HFF-Myc (cell line): ENCODE measurements at regions not wholly inside any gene's neighbourhood (a gene's known extent, or its start where the extent isn't known, plus 50 kb on each side); places are given as distances from the start of the nearest gene placed in this dataset.

Experiments used
- DNase-seq: peaks from one replicate; pipeline ENCODE4 v3.0.0-alpha.2; 2011; ENCODE audit warnings: low read depth; ENCODE audit errors: extremely low read depth
- H3K4me3 ChIP-seq: replicated peaks from 2 replicates; pipeline ENCODE4 v1.5.1; 2011; ENCODE audit warnings: low read depth, mild to moderate bottlenecking, control low read depth, low read length
- TF ChIP-seq, protein P1 (sequence below): IDR thresholded peaks from 2 replicates; pipeline ENCODE4 v1.5.1; 2012; ENCODE audit warnings: mild to moderate bottlenecking, low read depth, low read length, control low read depth; ENCODE audit errors: missing control alignments

DNA sequence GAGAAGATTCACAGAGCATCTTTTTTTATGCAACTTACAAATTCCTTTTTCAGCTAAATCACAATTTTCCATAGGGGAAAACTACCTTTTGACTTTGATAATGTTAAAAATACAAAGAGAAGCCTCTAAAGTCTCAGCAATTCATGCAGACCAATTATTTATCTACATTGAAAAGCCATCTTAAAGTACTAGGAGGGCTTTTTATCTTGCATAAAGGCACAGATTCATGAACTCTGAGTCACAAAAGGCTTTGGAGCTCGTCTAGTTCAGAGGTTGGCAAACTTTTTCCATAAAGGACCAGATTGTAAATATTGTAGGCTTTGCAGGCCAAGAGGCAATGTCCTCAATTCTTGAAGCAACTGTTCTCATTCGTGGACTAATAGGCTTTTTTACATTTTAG lies 210.4 kb upstream of the HDX start:
- no peak overlapping the region for H3K4me3 ChIP-seq
- no peak for DNase-seq
- TF ChIP-seq, protein P1, sequence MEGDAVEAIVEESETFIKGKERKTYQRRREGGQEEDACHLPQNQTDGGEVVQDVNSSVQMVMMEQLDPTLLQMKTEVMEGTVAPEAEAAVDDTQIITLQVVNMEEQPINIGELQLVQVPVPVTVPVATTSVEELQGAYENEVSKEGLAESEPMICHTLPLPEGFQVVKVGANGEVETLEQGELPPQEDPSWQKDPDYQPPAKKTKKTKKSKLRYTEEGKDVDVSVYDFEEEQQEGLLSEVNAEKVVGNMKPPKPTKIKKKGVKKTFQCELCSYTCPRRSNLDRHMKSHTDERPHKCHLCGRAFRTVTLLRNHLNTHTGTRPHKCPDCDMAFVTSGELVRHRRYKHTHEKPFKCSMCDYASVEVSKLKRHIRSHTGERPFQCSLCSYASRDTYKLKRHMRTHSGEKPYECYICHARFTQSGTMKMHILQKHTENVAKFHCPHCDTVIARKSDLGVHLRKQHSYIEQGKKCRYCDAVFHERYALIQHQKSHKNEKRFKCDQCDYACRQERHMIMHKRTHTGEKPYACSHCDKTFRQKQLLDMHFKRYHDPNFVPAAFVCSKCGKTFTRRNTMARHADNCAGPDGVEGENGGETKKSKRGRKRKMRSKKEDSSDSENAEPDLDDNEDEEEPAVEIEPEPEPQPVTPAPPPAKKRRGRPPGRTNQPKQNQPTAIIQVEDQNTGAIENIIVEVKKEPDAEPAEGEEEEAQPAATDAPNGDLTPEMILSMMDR: no peak

DNA sequence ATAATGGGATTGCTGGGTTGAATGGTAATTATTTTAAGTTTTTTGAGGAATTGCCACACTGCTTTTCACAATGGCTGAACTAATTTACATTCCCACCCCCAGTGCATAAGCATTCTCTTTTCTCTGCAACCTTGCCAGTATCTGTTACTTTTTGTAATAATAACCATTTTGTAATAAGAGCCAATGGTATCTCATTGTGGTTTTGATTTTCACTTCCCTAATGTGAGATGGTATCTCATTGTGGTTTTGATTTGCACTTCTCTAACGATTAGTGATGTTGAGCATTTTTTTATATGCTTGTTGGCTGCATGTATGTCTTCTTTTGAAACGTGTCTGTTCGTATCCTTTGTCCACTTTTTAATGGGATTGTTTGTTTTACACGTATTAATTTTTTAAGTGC lies 213.1 kb upstream of the HDX start:
- TF ChIP-seq, protein P1: no peak
- no peak for DNase-seq
- no peak overlapping the region for H3K4me3 ChIP-seq

DNA sequence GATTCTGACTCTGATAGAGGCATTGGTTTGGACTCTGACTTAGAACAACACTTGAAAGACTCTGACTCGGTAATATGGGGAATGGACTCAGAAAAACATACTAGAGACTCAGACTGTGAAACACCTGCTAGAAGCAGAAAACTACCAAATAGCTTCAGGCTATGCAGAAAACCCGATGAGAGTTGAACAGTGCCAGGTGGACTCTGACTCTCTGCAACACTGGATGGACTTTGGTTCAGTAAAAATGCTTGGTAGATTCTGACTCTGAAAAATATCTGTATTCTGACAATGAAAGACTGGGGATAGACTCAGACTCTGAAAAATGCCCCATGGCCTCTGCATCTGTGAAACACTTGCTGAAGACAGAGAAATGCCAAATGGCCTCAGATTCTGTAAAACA lies 215.1 kb upstream of the HDX start:
- no peak overlapping the region for H3K4me3 ChIP-seq
- TF ChIP-seq, protein P1: no peak
- no peak for DNase-seq

DNA sequence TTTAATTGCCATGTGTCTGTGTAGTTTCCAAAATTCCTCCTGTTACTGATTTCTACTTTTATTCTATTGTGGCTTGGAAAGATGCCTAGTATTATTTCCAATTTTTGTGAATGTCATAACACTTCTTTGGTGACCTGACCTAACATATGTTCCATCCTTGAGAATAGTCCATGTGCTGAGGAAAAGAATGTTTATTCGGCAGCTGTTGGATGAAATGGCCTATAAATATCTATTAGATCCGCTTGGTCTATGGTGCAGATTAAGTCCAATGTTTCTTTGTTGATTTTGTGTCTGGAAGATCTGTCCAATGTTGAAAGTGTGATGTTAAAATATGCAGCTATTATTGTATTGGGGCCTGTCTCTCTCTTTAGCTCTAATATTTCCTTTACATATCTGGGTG lies 219.2 kb upstream of the HDX start:
- no peak for DNase-seq
- TF ChIP-seq, protein P1: no peak
- H3K4me3 ChIP-seq: no peak overlapping the region

DNA sequence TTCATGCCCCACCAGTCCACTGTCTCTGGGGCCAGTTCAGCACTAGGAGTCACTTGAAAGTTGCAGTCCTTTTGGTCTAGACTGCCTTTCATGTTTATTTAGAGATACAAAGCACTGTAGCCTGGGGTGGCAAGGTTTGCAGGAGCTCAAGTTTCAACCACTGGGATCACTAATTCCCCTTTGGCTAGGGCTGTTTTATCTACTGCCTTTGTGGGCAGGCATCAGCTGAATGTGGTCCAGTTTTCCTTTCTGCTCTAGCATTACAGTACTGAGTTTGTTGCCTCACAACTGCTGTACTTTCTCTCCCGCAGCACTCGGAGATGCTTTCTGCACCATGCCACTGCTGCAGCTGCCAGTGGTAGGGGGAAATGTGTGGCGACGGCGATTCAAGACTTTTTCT lies 222.3 kb upstream of the HDX start:
- TF ChIP-seq, protein P1: no peak
- no peak overlapping the region for H3K4me3 ChIP-seq
- DNase-seq: no peak

DNA sequence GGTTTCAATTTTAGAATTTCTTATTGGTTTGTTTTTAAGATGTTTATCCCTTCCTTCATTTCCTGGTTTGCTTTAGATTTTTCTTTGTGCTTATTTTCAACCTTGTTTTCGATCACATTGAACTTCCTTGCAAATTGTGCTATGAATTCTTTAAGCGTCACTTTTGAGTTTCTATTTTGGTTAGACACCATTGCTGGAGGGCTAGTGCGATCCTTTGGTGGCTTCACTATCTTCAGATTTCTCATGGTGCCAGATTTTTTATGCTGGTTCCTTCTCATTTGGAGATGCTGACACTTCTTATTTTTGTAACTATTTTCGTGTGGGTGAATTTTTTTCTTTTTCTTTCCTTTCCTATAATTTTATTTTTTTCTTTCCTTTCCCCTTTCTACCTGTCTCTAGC lies 227.2 kb upstream of the HDX start:
- TF ChIP-seq, protein P1: no peak

DNA sequence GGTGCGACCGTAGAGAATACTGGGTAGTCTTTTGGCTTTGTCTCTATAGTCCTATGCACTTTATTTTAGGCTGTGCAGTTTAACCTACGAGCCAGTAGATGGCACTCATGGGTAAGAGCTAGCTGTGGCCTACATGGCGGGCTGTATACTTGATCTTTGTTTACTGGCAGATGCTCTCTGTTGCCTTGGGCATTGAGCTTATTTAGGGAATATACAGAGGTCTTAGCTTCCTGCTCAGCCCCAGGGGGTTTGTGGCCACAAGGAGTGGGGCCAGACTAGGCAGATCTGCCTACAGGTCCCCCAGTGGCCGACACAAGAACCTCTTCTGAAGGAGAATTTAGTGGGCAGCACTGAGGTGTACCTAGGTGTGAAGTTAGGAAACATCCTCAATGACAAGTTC lies 227.6 kb upstream of the HDX start:
- H3K4me3 ChIP-seq: no peak overlapping the region
- no peak for DNase-seq
- TF ChIP-seq, protein P1: peak; percentile 70

More for the DNA sequence above, 227.2 kb upstream of the HDX start:
- no peak overlapping the region for H3K4me3 ChIP-seq
- no peak for DNase-seq
